GM23338 (cell line): ENCODE measurements at regions not wholly inside any gene's neighbourhood (a gene's known extent, or its start where the extent isn't known, plus 50 kb on each side); places are given as distances from the start of the nearest gene placed in this dataset.

Experiments
- EZH2phosphoT487 ChIP-seq: fragments of 200-600 bp; sonication (generic); IDR thresholded peaks from one replicate; pipeline ENCODE4 v1.8.1; 2018; ENCODE audit warnings: antibody characterized with exemption; ENCODE audit not compliant: unreplicated experiment
- TF ChIP-seq, protein P1 (sequence below): IDR thresholded peaks from one replicate; pipeline ENCODE4 v1.6.1; 2018; ENCODE audit warnings: antibody characterized with exemption; ENCODE audit not compliant: unreplicated experiment
- TF ChIP-seq, protein P2 (sequence below), 2 experiments: fragments of 200-600 bp in 1 of 2; sonication (generic) in 1 of 2; conservative IDR thresholded peaks; 2 replicates each; pipeline versions ENCODE4 v1.5.1 to v1.6.1; 2016 to 2017; ENCODE audit warnings: antibody characterized with exemption in 2 of 2, low read depth in 2 of 2, mild to moderate bottlenecking in 2 of 2, moderate library complexity in 1 of 2

DNA sequence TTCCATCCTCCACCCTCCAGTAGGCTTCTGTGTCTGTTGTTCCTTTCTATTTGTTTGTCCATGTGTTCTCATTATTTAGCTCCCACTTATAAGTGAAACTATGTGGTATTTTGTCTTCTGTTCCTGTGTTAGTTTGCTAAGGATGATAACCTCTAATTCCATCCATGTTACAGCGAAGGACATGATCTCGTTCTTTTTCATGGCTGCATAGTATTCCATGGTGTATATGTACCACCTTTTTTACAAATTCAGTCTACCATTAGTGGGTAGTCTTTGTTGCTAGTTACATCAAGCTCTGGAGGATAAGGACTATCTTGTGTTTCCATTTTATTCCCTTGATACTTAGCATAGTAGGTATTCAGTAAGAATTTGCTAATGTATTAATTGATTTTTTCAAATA is 664.2 kb upstream of the FAT3 start:
- TF ChIP-seq EZH2phosphoT487 = no peak
- TF ChIP-seq, protein P1, sequence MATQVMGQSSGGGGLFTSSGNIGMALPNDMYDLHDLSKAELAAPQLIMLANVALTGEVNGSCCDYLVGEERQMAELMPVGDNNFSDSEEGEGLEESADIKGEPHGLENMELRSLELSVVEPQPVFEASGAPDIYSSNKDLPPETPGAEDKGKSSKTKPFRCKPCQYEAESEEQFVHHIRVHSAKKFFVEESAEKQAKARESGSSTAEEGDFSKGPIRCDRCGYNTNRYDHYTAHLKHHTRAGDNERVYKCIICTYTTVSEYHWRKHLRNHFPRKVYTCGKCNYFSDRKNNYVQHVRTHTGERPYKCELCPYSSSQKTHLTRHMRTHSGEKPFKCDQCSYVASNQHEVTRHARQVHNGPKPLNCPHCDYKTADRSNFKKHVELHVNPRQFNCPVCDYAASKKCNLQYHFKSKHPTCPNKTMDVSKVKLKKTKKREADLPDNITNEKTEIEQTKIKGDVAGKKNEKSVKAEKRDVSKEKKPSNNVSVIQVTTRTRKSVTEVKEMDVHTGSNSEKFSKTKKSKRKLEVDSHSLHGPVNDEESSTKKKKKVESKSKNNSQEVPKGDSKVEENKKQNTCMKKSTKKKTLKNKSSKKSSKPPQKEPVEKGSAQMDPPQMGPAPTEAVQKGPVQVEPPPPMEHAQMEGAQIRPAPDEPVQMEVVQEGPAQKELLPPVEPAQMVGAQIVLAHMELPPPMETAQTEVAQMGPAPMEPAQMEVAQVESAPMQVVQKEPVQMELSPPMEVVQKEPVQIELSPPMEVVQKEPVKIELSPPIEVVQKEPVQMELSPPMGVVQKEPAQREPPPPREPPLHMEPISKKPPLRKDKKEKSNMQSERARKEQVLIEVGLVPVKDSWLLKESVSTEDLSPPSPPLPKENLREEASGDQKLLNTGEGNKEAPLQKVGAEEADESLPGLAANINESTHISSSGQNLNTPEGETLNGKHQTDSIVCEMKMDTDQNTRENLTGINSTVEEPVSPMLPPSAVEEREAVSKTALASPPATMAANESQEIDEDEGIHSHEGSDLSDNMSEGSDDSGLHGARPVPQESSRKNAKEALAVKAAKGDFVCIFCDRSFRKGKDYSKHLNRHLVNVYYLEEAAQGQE = no peak
- TF ChIP-seq, protein P2, sequence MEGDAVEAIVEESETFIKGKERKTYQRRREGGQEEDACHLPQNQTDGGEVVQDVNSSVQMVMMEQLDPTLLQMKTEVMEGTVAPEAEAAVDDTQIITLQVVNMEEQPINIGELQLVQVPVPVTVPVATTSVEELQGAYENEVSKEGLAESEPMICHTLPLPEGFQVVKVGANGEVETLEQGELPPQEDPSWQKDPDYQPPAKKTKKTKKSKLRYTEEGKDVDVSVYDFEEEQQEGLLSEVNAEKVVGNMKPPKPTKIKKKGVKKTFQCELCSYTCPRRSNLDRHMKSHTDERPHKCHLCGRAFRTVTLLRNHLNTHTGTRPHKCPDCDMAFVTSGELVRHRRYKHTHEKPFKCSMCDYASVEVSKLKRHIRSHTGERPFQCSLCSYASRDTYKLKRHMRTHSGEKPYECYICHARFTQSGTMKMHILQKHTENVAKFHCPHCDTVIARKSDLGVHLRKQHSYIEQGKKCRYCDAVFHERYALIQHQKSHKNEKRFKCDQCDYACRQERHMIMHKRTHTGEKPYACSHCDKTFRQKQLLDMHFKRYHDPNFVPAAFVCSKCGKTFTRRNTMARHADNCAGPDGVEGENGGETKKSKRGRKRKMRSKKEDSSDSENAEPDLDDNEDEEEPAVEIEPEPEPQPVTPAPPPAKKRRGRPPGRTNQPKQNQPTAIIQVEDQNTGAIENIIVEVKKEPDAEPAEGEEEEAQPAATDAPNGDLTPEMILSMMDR (conservative IDR thresholded peaks at IDR 0.05; ENCODE audit: low read depth in 2 of 2) = no peak
